ENCODE measurements at regions not wholly inside any gene's neighbourhood (a gene's known extent, or its start where the extent isn't known, plus 50 kb on each side); places are given as distances from the start of the nearest gene placed in this dataset.

GRCh38 chr11:15446929-15447328, 332.2 kb downstream of the INSC start:
- WGBS (ENCODE audit: insufficient coverage, low coverage, low lambda C conversion rate, missing lambda C conversion rate), result 78% methylated on average over 3 of the region's 3 CpGs
- H3K36me3 ChIP-seq, result no peaks in the 10 kb centered on the region

GRCh38 chr11:15451713-15452112, 337.0 kb downstream of the INSC start:
- H3K27me3 ChIP-seq, result no peaks in the 10 kb centered on the region
- H3K9me3 ChIP-seq, result no peaks in the 10 kb centered on the region
- H3K36me3 ChIP-seq, result no peaks in the 10 kb centered on the region
- ATAC-seq (peak; percentile 77 to 95 (median 89)), DNase-seq (no peak)
- intact Hi-C loops (cut with DNase I), result no loop called here
- H3K4me3 ChIP-seq, result no peak overlapping the region
- H3K4me1 ChIP-seq, result peaks cover 0 to 13% (median 2%) of the 10 kb centered on the region in 4 donors
- no peak overlapping the region for H3K27ac ChIP-seq
- 48% methylated on average over 2 of the region's 2 CpGs for WGBS (ENCODE audit: insufficient coverage, low coverage, low lambda C conversion rate, missing lambda C conversion rate)
- TF ChIP-seq CTCF (IDR thresholded peaks at IDR 0.05) (no peak), POLR2A (IDR thresholded peaks at IDR 0.05) (no peak)

More at GRCh38 chr11:15446929-15447328, 332.2 kb downstream of the INSC start:
- TF ChIP-seq CTCF (IDR thresholded peaks at IDR 0.05) (no peak), POLR2A (IDR thresholded peaks at IDR 0.05) (no peak)
- intact Hi-C loops (cut with DNase I), result no loop called here
- no peak overlapping the region for H3K27ac ChIP-seq
- H3K4me1 ChIP-seq, result peaks cover 0 to 7% (median under 1%) of the 10 kb centered on the region in 4 donors
- H3K4me3 ChIP-seq, result no peak overlapping the region
- ATAC-seq (no peak), DNase-seq (no peak)
- no peaks in the 10 kb centered on the region for H3K27me3 ChIP-seq
- no peaks in the 10 kb centered on the region for H3K9me3 ChIP-seq

GRCh38 chr11:15453211-15453765, 338.6 kb downstream of the INSC start:
- no peaks in the 10 kb centered on the region for H3K36me3 ChIP-seq
- ATAC-seq (no peak), DNase-seq (no peak)
- no peak overlapping the region for H3K27ac ChIP-seq
- no peak overlapping the region for H3K4me3 ChIP-seq
- TF ChIP-seq CTCF (IDR thresholded peaks at IDR 0.05) (no peak), POLR2A (IDR thresholded peaks at IDR 0.05) (no peak)
- H3K4me1 ChIP-seq, result peaks cover 0 to 13% (median 2%) of the 10 kb centered on the region in 4 donors
- H3K9me3 ChIP-seq, result no peaks in the 10 kb centered on the region
- no peaks in the 10 kb centered on the region for H3K27me3 ChIP-seq
- intact Hi-C loops (cut with DNase I), result no loop called here
- 74% methylated on average over 2 of the region's 2 CpGs for WGBS (ENCODE audit: insufficient coverage, low coverage, low lambda C conversion rate, missing lambda C conversion rate)

- intact Hi-C loops (cut with DNase I), result no loop called here
- no peaks in the 10 kb centered on the region for H3K4me1 ChIP-seq
- H3K36me3 ChIP-seq, result no peaks in the 10 kb centered on the region
- no peak overlapping the region for H3K27ac ChIP-seq
- 82% methylated on average over 4 of the region's 4 CpGs for WGBS (ENCODE audit: insufficient coverage, low coverage, low lambda C conversion rate, missing lambda C conversion rate)
- no peak for ATAC-seq
- no peaks in the 10 kb centered on the region for H3K27me3 ChIP-seq
- no peak for DNase-seq
- H3K9me3 ChIP-seq, result no peaks in the 10 kb centered on the region
- H3K4me3 ChIP-seq, result no peak overlapping the region
- no peak for TF ChIP-seq POLR2A (IDR thresholded peaks at IDR 0.05)
- TF ChIP-seq CTCF (IDR thresholded peaks at IDR 0.05), result no peak
Observed at GRCh38 chr11:15468466-15468865, 353.7 kb downstream of the INSC start.

Measured in right lobe of liver (tissue), 6 donors.